ENCODE measurements at regions not wholly inside any gene's neighbourhood (a gene's known extent, or its start where the extent isn't known, plus 50 kb on each side); places are given as distances from the start of the nearest gene placed in this dataset.
"Not testable (repeated sequence)": the region's sequence is repeated elsewhere in the genome, so short reads cannot be mapped to it uniquely, and the experiment has no call there.

DNA sequence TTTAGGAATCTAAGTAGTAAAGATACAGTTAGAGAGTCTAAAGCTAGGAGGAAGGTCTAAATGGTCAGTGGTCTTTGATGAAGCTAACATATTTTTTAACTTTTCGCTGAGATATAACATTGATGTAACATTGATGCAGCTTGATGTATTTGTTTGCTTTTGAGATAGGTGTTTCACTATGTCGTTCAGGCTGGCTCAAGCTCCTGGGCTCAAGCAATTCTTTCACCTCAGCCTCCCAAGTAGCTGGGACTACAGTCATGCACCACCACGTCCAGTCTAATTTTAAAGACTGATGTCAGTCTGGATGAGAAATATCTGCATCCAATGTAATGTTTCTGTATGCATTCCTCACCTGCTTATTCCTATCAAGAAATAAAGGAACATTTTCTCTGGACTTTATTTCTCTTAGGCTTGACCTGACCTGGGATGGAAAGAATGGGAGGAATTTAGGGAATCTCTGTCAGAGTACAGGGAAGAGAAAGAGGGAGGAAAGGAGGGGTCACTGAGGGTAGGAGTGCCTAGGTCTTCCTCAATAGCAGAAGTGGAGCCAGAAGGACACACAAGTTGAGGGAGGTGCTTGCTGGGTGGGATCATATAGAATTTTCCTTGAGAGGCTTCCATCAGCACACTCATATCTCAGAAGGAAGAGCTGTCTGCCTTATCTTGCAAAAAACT lies 101.5 kb upstream of the GPBP1 start:
- Mint-ChIP-seq H3K27ac (no peak overlapping the region), H3K9me3 (peaks cover 10% of the 10 kb centered on the region), H3K27me3 (ENCODE audit: low read depth) (peaks cover 5% of the 10 kb centered on the region), H3K4me3 (no peak overlapping the region), H3K4me1 (ENCODE audit: low read depth) (no peaks in the 10 kb centered on the region), H3K36me3 (ENCODE audit: low read depth) (no peaks in the 10 kb centered on the region)
- no peak for DNase-seq
- CTCF ChIA-PET, result interaction anchor here (1.2 kb wide), 1 partner anchor 37 kb away, joined by 3 read pairs; no protein-coding TSS in a partner anchor
- intact Hi-C loops (cut with micrococcal nuclease), result no loop called here

DNA sequence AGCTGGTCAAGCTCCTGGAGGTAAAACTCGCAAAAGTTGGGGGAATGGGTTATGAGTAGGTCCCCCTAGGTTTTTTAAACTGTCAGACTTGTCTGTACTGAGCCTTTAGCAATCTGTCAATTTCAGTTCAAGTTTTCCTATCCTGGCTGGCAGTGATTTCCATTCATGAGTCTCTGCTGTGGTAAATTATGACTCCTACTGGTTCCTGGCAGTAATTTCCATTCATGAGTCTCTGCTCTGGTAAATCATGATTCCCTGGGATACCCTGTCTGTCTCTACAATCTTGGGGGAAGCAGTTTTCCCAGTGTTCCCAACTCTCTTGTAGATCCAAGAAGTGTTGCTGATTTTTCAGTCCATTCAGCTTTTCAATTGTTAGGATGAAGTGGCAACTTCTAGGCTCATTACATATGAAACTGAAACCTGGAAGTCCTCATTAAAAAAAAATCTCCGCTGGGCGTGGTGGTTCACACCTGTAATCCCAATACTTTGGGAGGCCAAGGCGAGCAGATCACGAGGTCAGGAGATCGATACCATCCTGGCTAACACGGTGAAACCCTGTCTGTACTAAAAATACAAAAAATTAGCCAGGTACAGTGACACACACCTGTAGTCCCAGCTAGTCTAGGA lies 91.3 kb upstream of the GPBP1 start:
- no peaks in the 10 kb centered on the region for H3K36me3 Mint-ChIP-seq (ENCODE audit: low read depth)
- H3K4me3 Mint-ChIP-seq, result no peak overlapping the region
- H3K27ac Mint-ChIP-seq, result no peak overlapping the region
- H3K27me3 Mint-ChIP-seq (ENCODE audit: low read depth), result no peaks in the 10 kb centered on the region
- H3K4me1 Mint-ChIP-seq (ENCODE audit: low read depth), result no peaks in the 10 kb centered on the region
- no peaks in the 10 kb centered on the region for H3K9me3 Mint-ChIP-seq
- CTCF ChIA-PET, result interaction anchor here (1.1 kb wide), 1 partner anchor 10 kb away, joined by 3 read pairs; no protein-coding TSS in a partner anchor
- DNase-seq, result no peak
- intact Hi-C loops (cut with micrococcal nuclease), result no loop called here

DNA sequence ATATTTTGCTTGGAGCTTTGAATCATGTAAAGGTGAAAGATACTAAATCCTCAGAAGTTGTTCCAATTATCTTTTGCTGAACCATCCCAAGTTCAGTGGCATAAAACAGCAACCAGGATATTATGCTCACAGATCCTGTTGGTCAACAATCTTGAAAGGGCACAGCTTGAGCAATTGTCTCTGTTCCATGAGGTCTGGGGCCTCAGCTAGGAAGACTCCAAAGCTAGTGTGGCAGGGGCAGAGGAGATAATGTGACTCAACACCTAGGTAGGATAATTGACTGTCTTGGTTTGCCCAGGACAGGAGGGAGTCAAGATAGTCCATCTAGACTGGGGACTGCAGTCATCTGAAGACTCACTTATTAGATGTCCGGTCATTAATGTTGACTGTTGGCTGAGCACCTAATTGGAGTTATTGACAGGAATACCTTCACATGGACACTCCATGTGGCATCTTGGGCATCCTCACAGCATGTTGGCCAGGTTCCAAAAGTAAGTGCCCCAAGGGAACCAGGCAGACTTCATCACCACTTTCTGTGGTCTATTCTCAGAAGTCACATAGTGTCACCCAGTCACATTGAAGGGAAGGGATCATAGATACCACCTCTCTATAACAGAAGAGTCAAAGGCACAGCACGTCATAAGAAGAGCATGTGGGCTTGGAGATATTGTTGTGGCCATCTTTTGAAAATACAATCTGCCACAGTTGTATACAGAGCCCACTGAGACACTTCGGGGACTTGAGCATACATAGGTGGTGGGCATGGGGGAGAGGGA lies 88.4 kb upstream of the GPBP1 start:
- CTCF ChIA-PET, result no interaction called here
- H3K4me1 Mint-ChIP-seq (ENCODE audit: low read depth), result no peaks in the 10 kb centered on the region
- DNase-seq, result no peak
- H3K27ac Mint-ChIP-seq, result no peak overlapping the region
- no peaks in the 10 kb centered on the region for H3K27me3 Mint-ChIP-seq (ENCODE audit: low read depth)
- no peaks in the 10 kb centered on the region for H3K36me3 Mint-ChIP-seq (ENCODE audit: low read depth)
- intact Hi-C loops (cut with micrococcal nuclease), result no loop called here
- no peak overlapping the region for H3K4me3 Mint-ChIP-seq
- no peaks in the 10 kb centered on the region for H3K9me3 Mint-ChIP-seq

DNA sequence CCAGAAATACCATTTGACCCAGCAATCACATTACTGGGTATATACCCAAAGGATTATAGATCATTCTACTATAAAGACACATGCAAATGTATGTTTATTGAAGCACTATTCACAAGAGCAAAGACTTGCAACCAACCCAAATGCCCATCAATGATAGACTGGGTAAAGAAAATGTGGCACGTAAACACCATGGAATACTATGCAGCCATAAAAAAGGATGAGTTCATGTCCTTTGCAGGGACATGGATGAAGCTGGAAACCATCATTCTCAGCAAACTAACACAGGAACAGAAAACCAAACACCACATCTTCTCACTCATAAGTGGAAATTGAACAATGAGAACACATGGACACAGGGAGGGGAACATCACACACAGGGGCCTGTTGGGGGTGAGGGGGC lies 85.9 kb upstream of the GPBP1 start:
- CTCF ChIA-PET; H3K36me3 Mint-ChIP-seq (ENCODE audit: low read depth); H3K27me3 Mint-ChIP-seq (ENCODE audit: low read depth); H3K4me3 Mint-ChIP-seq; H3K4me1 Mint-ChIP-seq (ENCODE audit: low read depth); H3K9me3 Mint-ChIP-seq; DNase-seq; H3K27ac Mint-ChIP-seq; intact Hi-C loops (cut with micrococcal nuclease): not testable (repeated sequence)

DNA sequence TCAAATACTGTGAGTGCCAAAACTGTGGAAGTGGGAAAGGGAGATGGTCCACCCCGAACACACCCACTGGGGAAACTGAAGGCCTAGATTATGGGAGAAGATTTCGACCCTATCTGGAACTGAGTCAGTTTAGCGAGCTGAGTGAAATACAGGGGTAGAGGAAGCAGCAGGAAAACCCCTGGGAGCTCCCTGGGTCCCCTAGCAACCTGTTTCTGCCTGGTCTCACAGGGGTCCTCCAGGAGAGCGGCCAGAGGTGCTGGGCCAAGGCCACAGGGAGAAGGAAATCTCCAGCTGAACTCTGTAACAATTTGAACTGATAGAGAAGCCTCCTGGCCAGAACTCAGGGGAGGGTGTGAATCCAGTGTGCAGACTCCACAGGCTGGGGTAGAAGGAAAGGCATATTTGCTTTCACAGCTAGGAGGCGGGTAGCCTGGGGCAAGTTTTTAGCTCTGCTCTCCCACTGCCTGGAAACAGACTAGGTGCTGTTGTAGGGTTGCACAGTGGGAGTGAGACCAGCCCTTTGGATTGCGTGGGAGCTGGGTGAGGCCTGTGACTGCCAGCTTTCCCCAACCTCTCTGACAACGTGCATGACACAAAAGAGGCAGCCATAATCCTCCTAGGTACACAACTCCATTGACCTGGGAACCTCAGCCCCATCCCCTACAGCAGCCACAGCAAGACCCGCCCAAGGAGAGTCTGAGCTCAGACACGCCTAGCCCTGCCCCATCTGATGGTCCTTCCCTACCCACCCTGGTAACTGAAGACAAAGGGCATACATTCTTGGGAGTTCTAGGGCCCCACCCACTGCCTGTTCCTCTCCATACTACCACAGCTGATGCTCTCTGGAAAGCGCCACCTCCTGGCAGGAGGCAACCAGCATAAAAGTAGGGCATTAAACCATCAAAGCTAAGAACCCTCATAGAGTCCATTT lies 78.8 kb upstream of the GPBP1 start:
- Mint-ChIP-seq H3K4me1 (ENCODE audit: low read depth) (no peaks in the 10 kb centered on the region), H3K36me3 (ENCODE audit: low read depth) (peaks cover 4% of the 10 kb centered on the region), H3K4me3 (no peak overlapping the region), H3K27me3 (ENCODE audit: low read depth) (peaks cover 2% of the 10 kb centered on the region), H3K27ac (no peak overlapping the region), H3K9me3 (peaks cover 30% of the 10 kb centered on the region)
- CTCF ChIA-PET, result interaction anchor here (0.6 to 1.4 kb wide), 3 partner anchors 182 to 824 kb away, joined by 3 to 5 read pairs (median 3); no protein-coding TSS in a partner anchor
- DNase-seq, result no peak
- intact Hi-C loops (cut with micrococcal nuclease), result no loop called here

DNA sequence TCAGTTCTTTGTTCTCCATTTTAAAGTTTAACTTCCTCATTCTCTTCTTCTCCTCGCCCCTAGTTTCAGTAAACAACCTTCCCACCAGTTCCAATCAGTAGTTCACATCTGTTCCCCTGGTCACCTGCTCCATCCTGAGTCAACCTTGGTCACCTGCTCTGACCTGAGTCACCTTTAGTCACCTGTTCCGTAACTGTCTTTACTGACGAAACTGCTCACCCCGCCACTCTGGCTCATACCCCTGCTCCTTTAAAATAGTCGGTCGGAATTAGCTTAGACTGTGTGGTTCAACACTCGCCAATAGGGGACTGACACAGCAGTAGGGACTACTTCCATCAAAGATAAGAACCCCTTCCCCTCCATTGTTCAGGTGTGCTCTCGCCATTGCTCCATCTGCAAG lies 76.3 kb upstream of the GPBP1 start:
- intact Hi-C loops (cut with micrococcal nuclease), result no loop called here
- H3K36me3 Mint-ChIP-seq (ENCODE audit: low read depth), result peaks cover 4% of the 10 kb centered on the region
- H3K27ac Mint-ChIP-seq, result no peak overlapping the region
- peaks cover 2% of the 10 kb centered on the region for H3K27me3 Mint-ChIP-seq (ENCODE audit: low read depth)
- H3K9me3 Mint-ChIP-seq, result peaks cover 30% of the 10 kb centered on the region
- CTCF ChIA-PET, result no interaction called here
- H3K4me1 Mint-ChIP-seq (ENCODE audit: low read depth), result no peaks in the 10 kb centered on the region
- no peak overlapping the region for H3K4me3 Mint-ChIP-seq
- no peak for DNase-seq

DNA sequence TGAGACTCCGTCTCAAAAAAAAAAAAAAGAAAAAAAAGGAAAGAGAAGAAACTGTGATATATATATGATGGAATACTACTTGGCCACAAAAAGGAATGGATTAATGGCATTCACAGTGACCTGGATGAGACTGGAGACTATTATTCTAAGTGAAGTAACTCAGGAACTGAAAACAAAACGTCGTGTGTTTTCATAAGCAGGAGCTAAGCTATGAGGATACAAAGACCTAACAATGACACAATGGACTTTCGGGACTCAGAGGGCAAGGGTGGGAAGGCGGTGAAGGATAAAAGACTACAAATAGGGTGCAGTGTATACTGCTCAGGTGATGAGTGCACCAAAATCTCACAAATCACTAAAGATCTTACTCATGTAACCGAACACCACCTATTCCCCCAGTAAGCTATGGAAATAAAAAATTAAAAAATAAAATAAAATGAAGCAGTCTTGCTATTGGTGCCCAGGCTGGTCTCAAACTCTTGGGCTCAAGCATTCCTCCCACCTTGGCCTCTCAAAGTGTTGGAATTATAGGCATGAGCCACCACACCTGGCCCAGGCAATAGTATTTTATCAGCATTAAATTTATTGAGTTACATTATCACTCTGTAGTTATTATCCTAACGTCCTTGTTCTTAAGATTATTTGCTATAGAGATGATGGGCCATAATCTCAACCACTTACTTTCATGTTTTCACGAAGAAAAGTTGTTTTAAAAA lies 71.5 kb upstream of the GPBP1 start:
- Mint-ChIP-seq H3K4me3 (no peak overlapping the region), H3K36me3 (ENCODE audit: low read depth) (peaks cover 4% of the 10 kb centered on the region), H3K4me1 (ENCODE audit: low read depth) (no peaks in the 10 kb centered on the region), H3K9me3 (peaks cover 14% of the 10 kb centered on the region), H3K27me3 (ENCODE audit: low read depth) (peaks cover 2% of the 10 kb centered on the region), H3K27ac (no peak overlapping the region)
- DNase-seq, result no peak
- CTCF ChIA-PET, result no interaction called here
- intact Hi-C loops (cut with micrococcal nuclease), result no loop called here

DNA sequence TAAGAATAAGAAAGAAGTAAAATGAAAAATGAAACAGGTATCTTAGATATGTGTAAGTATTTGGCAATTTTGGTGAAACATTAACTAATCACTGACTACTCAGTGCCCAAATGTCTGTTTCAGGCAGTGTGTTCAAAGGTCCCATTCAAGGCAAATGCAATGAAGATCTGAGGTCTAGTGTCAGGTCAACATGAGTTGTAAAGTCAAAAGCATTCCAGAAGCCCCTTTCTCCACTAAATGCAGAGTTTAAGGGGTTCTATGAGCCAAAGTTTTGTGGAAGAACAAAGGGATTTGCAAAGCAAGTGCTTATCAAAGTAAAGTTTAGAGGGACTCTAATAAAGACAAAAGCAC lies 71.0 kb upstream of the GPBP1 start:
- Mint-ChIP-seq H3K36me3 (ENCODE audit: low read depth) (peaks cover 4% of the 10 kb centered on the region), H3K27me3 (ENCODE audit: low read depth) (peaks cover 2% of the 10 kb centered on the region), H3K4me1 (ENCODE audit: low read depth) (no peaks in the 10 kb centered on the region), H3K27ac (no peak overlapping the region), H3K9me3 (peaks cover 9% of the 10 kb centered on the region), H3K4me3 (no peak overlapping the region)
- intact Hi-C loops (cut with micrococcal nuclease), result no loop called here
- DNase-seq, result no peak
- CTCF ChIA-PET, result no interaction called here

DNA sequence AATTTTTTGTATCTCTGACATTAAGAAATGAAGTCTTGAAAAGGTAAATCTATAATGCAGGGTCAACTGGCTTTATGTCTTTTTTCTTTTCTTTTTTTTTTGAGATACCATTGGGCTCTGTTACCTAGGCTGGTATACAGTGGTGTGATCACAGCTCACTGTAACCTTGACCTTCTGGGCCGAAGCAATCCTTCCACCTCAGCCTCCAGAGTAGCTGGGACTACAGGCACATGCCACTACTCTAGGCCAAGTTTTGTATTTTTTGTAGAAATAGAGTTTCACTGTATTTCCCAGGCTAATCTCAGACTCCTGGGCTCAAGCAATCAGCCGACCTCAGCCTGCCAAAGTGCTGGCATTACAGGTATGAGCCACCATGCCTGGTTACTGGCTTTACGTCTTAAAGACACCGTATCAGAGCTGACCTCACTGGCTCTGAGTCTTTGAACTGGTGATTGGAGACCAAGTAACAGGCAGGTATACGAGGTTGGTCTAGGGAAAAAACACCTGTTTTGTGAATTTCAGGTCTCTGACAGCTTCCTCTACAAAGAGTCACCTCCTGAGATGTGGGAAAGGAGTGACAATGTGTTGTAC lies 70.4 kb upstream of the GPBP1 start:
- peaks cover 3% of the 10 kb centered on the region for H3K9me3 Mint-ChIP-seq
- H3K4me1 Mint-ChIP-seq (ENCODE audit: low read depth), result no peaks in the 10 kb centered on the region
- H3K27me3 Mint-ChIP-seq (ENCODE audit: low read depth), result peaks cover 2% of the 10 kb centered on the region
- CTCF ChIA-PET, result interaction anchor here (0.6 kb wide), 1 partner anchor 48 kb away, joined by 3 read pairs; no protein-coding TSS in a partner anchor
- no peak overlapping the region for H3K4me3 Mint-ChIP-seq
- DNase-seq, result no peak
- peaks cover 3% of the 10 kb centered on the region for H3K36me3 Mint-ChIP-seq (ENCODE audit: low read depth)
- intact Hi-C loops (cut with micrococcal nuclease), result no loop called here
- no peak overlapping the region for H3K27ac Mint-ChIP-seq

DNA sequence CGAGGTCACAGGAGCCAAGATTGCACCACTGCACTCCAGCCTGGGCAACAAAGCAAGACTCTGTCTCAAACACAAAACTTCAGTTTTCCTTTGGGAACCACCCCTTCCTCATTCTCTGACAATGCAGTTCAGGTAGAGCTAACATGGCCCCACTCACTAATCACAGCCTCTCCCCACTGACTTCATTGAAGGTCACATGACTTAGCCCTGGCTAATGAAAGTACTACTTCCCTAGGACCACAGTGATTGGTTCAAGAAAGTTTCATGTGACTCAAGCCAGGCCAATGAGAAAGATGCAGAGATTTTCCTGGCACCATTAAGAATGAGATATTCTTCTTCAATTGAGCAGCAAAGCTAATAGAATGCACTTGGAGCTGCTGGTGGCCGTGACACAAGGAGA lies 67.2 kb upstream of the GPBP1 start:
- CTCF ChIA-PET, result interaction anchor here (1.2 kb wide), 1 partner anchor 110 kb away, joined by 3 read pairs; no protein-coding TSS in a partner anchor

DNA sequence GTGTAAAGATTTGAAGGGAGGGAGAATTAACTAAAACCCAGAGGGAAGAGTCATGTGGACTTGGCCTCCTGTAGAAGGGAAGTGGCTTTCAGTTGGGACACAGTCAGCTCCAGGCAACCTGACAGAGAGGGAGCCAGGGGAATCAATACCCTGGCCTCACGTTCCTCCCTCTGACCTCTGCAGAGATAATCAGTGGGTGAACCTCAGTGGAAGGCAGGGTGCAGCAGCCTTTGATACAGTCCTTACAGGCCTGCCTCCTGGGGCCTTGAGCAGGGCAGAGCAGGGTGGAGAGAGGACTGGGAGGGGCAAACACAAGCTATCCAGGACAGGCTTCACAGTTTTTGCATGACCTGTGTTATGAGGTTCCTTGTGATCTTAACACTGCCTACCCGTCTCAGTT lies 61.9 kb upstream of the GPBP1 start:
- H3K27me3 Mint-ChIP-seq (ENCODE audit: low read depth), result no peaks in the 10 kb centered on the region
- CTCF ChIA-PET, result no interaction called here
- DNase-seq, result no peak
- no peaks in the 10 kb centered on the region for H3K36me3 Mint-ChIP-seq (ENCODE audit: low read depth)
- intact Hi-C loops (cut with micrococcal nuclease), result no loop called here
- no peak overlapping the region for H3K4me3 Mint-ChIP-seq
- H3K4me1 Mint-ChIP-seq (ENCODE audit: low read depth), result peaks cover 2% of the 10 kb centered on the region
- H3K27ac Mint-ChIP-seq, result no peak overlapping the region
- H3K9me3 Mint-ChIP-seq, result no peaks in the 10 kb centered on the region

More for the DNA sequence above, 67.2 kb upstream of the GPBP1 start:
- Mint-ChIP-seq H3K9me3 (no peaks in the 10 kb centered on the region), H3K4me3 (no peak overlapping the region), H3K4me1 (ENCODE audit: low read depth) (no peaks in the 10 kb centered on the region), H3K27me3 (ENCODE audit: low read depth) (no peaks in the 10 kb centered on the region), H3K27ac (no peak overlapping the region), H3K36me3 (ENCODE audit: low read depth) (no peaks in the 10 kb centered on the region)
- intact Hi-C loops (cut with micrococcal nuclease), result no loop called here
- DNase-seq, result no peak

Data from activated naive CD4-positive, alpha-beta T cell treated with anti-CD3 and anti-CD28 coated beads for 36 hours (primary cell).